ENCODE measurements at regions not wholly inside any gene's neighbourhood (a gene's known extent, or its start where the extent isn't known, plus 50 kb on each side); places are given as distances from the start of the nearest gene placed in this dataset.
"Not testable (repeated sequence)": the region's sequence is repeated elsewhere in the genome, so short reads cannot be mapped to it uniquely, and the experiment has no call there.

GRCh38 chr16:34609435-34609834 is 1150.0 kb downstream of the TP53TG3F start:
- not testable (repeated sequence) for H3K27me3 ChIP-seq; H3K36me3 ChIP-seq; DNase-seq (ENCODE audit: low spot score in 2 of 2); H3K4me1 ChIP-seq; H3K27ac ChIP-seq; H3K4me3 ChIP-seq
- H3K9me3 ChIP-seq: peaks cover 0 to 55% (median 5%) of the 10 kb centered on the region in 4 donors
- 78 to 84% methylated on average over 16 of the region's 16 CpGs for WGBS, 2 donors
